ENCODE measurements at regions not wholly inside any gene's neighbourhood (a gene's known extent, or its start where the extent isn't known, plus 50 kb on each side); places are given as distances from the start of the nearest gene placed in this dataset.

- no peak for DNase-seq
These were observed 194.5 kb downstream of the FOXO1 start for GRCh38 chr13:40471911-40472310.

- no peak for DNase-seq
These were observed 193.8 kb downstream of the FOXO1 start for GRCh38 chr13:40472427-40473220.

- DNase-seq: no peak
These were observed 190.8 kb downstream of the FOXO1 start for GRCh38 chr13:40475617-40476016.

GRCh38 chr13:40476175-40476958, 190.1 kb downstream of the FOXO1 start:
- DNase-seq: no peak

GRCh38 chr13:40477623-40478608, 188.5 kb downstream of the FOXO1 start:
- no peak for DNase-seq

- no peak for DNase-seq
These were observed 187.7 kb downstream of the FOXO1 start for GRCh38 chr13:40478775-40479174.

- no peak for DNase-seq
These were observed 187.1 kb downstream of the FOXO1 start for GRCh38 chr13:40479196-40479845.

GRCh38 chr13:40480012-40480914, 186.2 kb downstream of the FOXO1 start:
- DNase-seq: no peak

- DNase-seq: no peak
These were observed 185.4 kb downstream of the FOXO1 start for GRCh38 chr13:40480915-40481516.

GRCh38 chr13:40483601-40484000, 182.8 kb downstream of the FOXO1 start:
- no peak for DNase-seq

- DNase-seq: no peak
These were observed 182.2 kb downstream of the FOXO1 start for GRCh38 chr13:40484101-40484800.

- no peak for DNase-seq
These were observed 181.5 kb downstream of the FOXO1 start for GRCh38 chr13:40484974-40485373.

GRCh38 chr13:40485611-40486517, 180.6 kb downstream of the FOXO1 start:
- DNase-seq: no peak

GRCh38 chr13:40486518-40487163, 179.8 kb downstream of the FOXO1 start:
- DNase-seq: no peak

GRCh38 chr13:40488869-40489391, 177.5 kb downstream of the FOXO1 start:
- DNase-seq: no peak

GRCh38 chr13:40490086-40490758, 176.2 kb downstream of the FOXO1 start:
- no peak for DNase-seq

- no peak for DNase-seq
These were observed 173.9 kb downstream of the FOXO1 start for GRCh38 chr13:40492511-40492910.

GRCh38 chr13:40494513-40494912, 171.9 kb downstream of the FOXO1 start:
- no peak for DNase-seq

All from hematopoietic multipotent progenitor cell treated with erythropoietin and hydrocortisone succinate and interleukin-3 and kit ligand, for 6 days (in vitro differentiated cells).